HG03442 (cell line): ENCODE measurements at regions not wholly inside any gene's neighbourhood (a gene's known extent, or its start where the extent isn't known, plus 50 kb on each side); places are given as distances from the start of the nearest gene placed in this dataset.

ENCODE experiments used
- ATAC-seq: cut with Tn5 transposase; IDR thresholded peaks from one replicate; pipeline ENCODE4 v1.9.1; 2021; ENCODE audit warnings: mild to moderate bottlenecking, moderate library complexity; ENCODE audit not compliant: unreplicated experiment

GRCh38 chr4:125434136-125434535, 119.4 kb downstream of the FAT4 start:
- no peak for ATAC-seq

- no peak for ATAC-seq
Measured at GRCh38 chr4:125440814-125441213, 126.1 kb downstream of the FAT4 start.

- ATAC-seq: no peak
Measured at GRCh38 chr4:125444166-125444565, 129.4 kb downstream of the FAT4 start.

- ATAC-seq: no peak
Measured at GRCh38 chr4:125445525-125445924, 130.8 kb downstream of the FAT4 start.

GRCh38 chr4:125447551-125448290, 133.0 kb downstream of the FAT4 start:
- no peak for ATAC-seq

- no peak for ATAC-seq
Measured at GRCh38 chr4:125456075-125456474, 141.3 kb downstream of the FAT4 start.

GRCh38 chr4:125459531-125459930, 144.8 kb downstream of the FAT4 start:
- no peak for ATAC-seq

GRCh38 chr4:125461676-125462363, 147.1 kb downstream of the FAT4 start:
- ATAC-seq: no peak

GRCh38 chr4:125464146-125464545, 149.4 kb downstream of the FAT4 start:
- no peak for ATAC-seq

- no peak for ATAC-seq
Measured at GRCh38 chr4:125481334-125482045, 166.7 kb downstream of the FAT4 start.

GRCh38 chr4:125482822-125483221, 168.1 kb downstream of the FAT4 start:
- ATAC-seq: no peak

- ATAC-seq: no peak
Measured at GRCh38 chr4:125483278-125483677, 168.5 kb downstream of the FAT4 start.

GRCh38 chr4:125484912-125485311, 170.2 kb downstream of the FAT4 start:
- no peak for ATAC-seq

- ATAC-seq: no peak
Measured at GRCh38 chr4:125486351-125486750, 171.6 kb downstream of the FAT4 start.

GRCh38 chr4:125489952-125490690, 175.4 kb downstream of the FAT4 start:
- ATAC-seq: no peak

- no peak for ATAC-seq
Measured at GRCh38 chr4:125492957-125493356, 178.2 kb downstream of the FAT4 start.

- ATAC-seq: no peak
Measured at GRCh38 chr4:125497861-125498260, 183.1 kb downstream of the FAT4 start.

- no peak for ATAC-seq
Measured at GRCh38 chr4:125498981-125499380, 184.2 kb downstream of the FAT4 start.

GRCh38 chr4:125501090-125501489, 186.3 kb downstream of the FAT4 start:
- ATAC-seq: no peak

GRCh38 chr4:125501568-125501967, 186.8 kb downstream of the FAT4 start:
- ATAC-seq: no peak

GRCh38 chr4:125505621-125506020, 190.9 kb downstream of the FAT4 start:
- no peak for ATAC-seq
